ENCODE measurements at regions not wholly inside any gene's neighbourhood (a gene's known extent, or its start where the extent isn't known, plus 50 kb on each side); places are given as distances from the start of the nearest gene placed in this dataset.
A peak's percentile ranks its signal among the peaks of the same experiment; 100 is the strongest.
"Not testable (repeated sequence)": the region's sequence is repeated elsewhere in the genome, so short reads cannot be mapped to it uniquely, and the experiment has no call there.

- no peak for DNase-seq (ENCODE audit: low read depth in 3 of 3)
Measured at GRCh38 chr15:62270216-62270921, 105.3 kb upstream of the C2CD4B start.

- no peak for DNase-seq (ENCODE audit: low read depth in 3 of 3)
Measured at GRCh38 chr15:62272290-62272689, 107.2 kb upstream of the C2CD4B start.

- no peak for DNase-seq (ENCODE audit: low read depth in 3 of 3)
Measured at GRCh38 chr15:62275831-62276230, 110.7 kb upstream of the C2CD4B start.

- no peak for DNase-seq (ENCODE audit: low read depth in 3 of 3)
Measured at GRCh38 chr15:62277816-62278394, 112.8 kb upstream of the C2CD4B start.

- no peak for DNase-seq (ENCODE audit: low read depth in 3 of 3)
Measured at GRCh38 chr15:62278534-62278933, 113.4 kb upstream of the C2CD4B start.

GRCh38 chr15:62279041-62279440 is 114.0 kb upstream of the C2CD4B start:
- DNase-seq (ENCODE audit: low read depth in 3 of 3) = no peak

- no peak for DNase-seq (ENCODE audit: low read depth in 3 of 3)
Measured at GRCh38 chr15:62280625-62281024, 115.5 kb upstream of the C2CD4B start.

GRCh38 chr15:62281801-62282200 is 116.7 kb upstream of the C2CD4B start:
- DNase-seq (ENCODE audit: low read depth in 3 of 3) = not testable (repeated sequence)

- no peak for DNase-seq (ENCODE audit: low read depth in 3 of 3)
Measured at GRCh38 chr15:62287066-62287857, 122.2 kb upstream of the C2CD4B start.

- no peak for DNase-seq (ENCODE audit: low read depth in 3 of 3)
Measured at GRCh38 chr15:62288361-62289017, 123.4 kb upstream of the C2CD4B start.

GRCh38 chr15:62291262-62291661 is 126.2 kb upstream of the C2CD4B start:
- DNase-seq (ENCODE audit: low read depth in 3 of 3) = no peak

GRCh38 chr15:62296756-62297507 is 131.8 kb upstream of the C2CD4B start:
- DNase-seq (ENCODE audit: low read depth in 3 of 3) = no peak

- no peak for DNase-seq (ENCODE audit: low read depth in 3 of 3)
Measured at GRCh38 chr15:62297522-62297921, 132.4 kb upstream of the C2CD4B start.

- DNase-seq (ENCODE audit: low read depth in 3 of 3) = no peak
Measured at GRCh38 chr15:62297933-62298332, 132.8 kb upstream of the C2CD4B start.

GRCh38 chr15:62298811-62299210 is 133.7 kb upstream of the C2CD4B start:
- DNase-seq (ENCODE audit: low read depth in 3 of 3) = no peak

- no peak for DNase-seq (ENCODE audit: low read depth in 3 of 3)
Measured at GRCh38 chr15:62299541-62299940, 134.5 kb upstream of the C2CD4B start.

- DNase-seq (ENCODE audit: low read depth in 3 of 3) = no peak
Measured at GRCh38 chr15:62301993-62302675, 137.0 kb upstream of the C2CD4B start.

GRCh38 chr15:62306851-62307504 is 141.9 kb upstream of the C2CD4B start:
- peak in 1 of 3 donors; percentile 1 for DNase-seq (ENCODE audit: low read depth in 3 of 3)

- no peak for DNase-seq (ENCODE audit: low read depth in 3 of 3)
Measured at GRCh38 chr15:62307551-62307950, 142.5 kb upstream of the C2CD4B start.

- no peak for DNase-seq (ENCODE audit: low read depth in 3 of 3)
Measured at GRCh38 chr15:62316413-62317060, 151.5 kb upstream of the C2CD4B start.

All from stimulated activated CD4-positive, alpha-beta T cell treated with anti-CD3 and anti-CD28 coated beads, TNF-alpha, amount 100 ng/mL, for 48 hours (primary cell).